ENCODE measurements at regions not wholly inside any gene's neighbourhood (a gene's known extent, or its start where the extent isn't known, plus 50 kb on each side); places are given as distances from the start of the nearest gene placed in this dataset.

GRCh38 chr4:123827511-123827910 is 430.9 kb downstream of the SPRY1 start:
- no CpG with 5 or more reads among the region's 2 CpGs for WGBS, 2 donors (ENCODE audit: extremely low coverage in 2 of 2, insufficient read length in 2 of 2, insufficient replicate concordance in 1 of 2)
- no peak overlapping the region for H2BK120ac ChIP-seq (ENCODE audit: low read depth, low read length)
- H3K14ac ChIP-seq (ENCODE audit: low read length) = no peak overlapping the region
- H3K36me3 ChIP-seq (replicated peaks in 1 of 2; ENCODE audit: control insufficient read depth in 2 of 2, insufficient read depth in 2 of 2, low read length in 2 of 2) = no peaks in the 10 kb centered on the region
- no peak overlapping the region for H2BK5ac ChIP-seq (ENCODE audit: low read length)
- no peak overlapping the region for H2AK5ac ChIP-seq (ENCODE audit: low read depth, low read length)
- H3K4me2 ChIP-seq (ENCODE audit: insufficient read depth, low read length, poor library complexity, severe bottlenecking) = no peak overlapping the region
- H3K4me1 ChIP-seq (ENCODE audit: control insufficient read depth in 2 of 2, insufficient read depth in 1 of 2, low read depth in 1 of 2, low read length in 2 of 2) = peaks cover 2 to 24% of the 10 kb centered on the region in 2 donors
- H3K4me3 ChIP-seq (ENCODE audit: low read length in 2 of 2) = no peak overlapping the region
- peaks cover 0 to 13% of the 10 kb centered on the region in 2 donors for H3K9me3 ChIP-seq (replicated peaks in 1 of 2; ENCODE audit: control insufficient read depth in 2 of 2, insufficient read depth in 1 of 2, low read depth in 1 of 2, low read length in 2 of 2)
- H2BK15ac ChIP-seq (ENCODE audit: low read length) = no peak overlapping the region
- no peak overlapping the region for H2BK12ac ChIP-seq (ENCODE audit: low read length)
- no peaks in the 10 kb centered on the region for H3K79me1 ChIP-seq (ENCODE audit: low read depth, low read length)
- H4K91ac ChIP-seq (ENCODE audit: low read depth, low read length, poor library complexity) = no peak overlapping the region
- no peak for DNase-seq (ENCODE audit: low spot score)
- H3K27me3 ChIP-seq (ENCODE audit: control insufficient read depth in 3 of 3, insufficient read depth in 3 of 3, low read depth in 1 of 3, low read length in 3 of 3) = no peaks in the 10 kb centered on the region
- no peak overlapping the region for H3K4ac ChIP-seq (ENCODE audit: low read length)
- no peak overlapping the region for H3K9ac ChIP-seq (ENCODE audit: low read depth, low read length, poor library complexity)
- H4K8ac ChIP-seq (ENCODE audit: low read depth, low read length) = no peak overlapping the region
- H3K23ac ChIP-seq (ENCODE audit: low read depth, low read length, poor library complexity) = no peak overlapping the region
- no peak overlapping the region for H3K27ac ChIP-seq (replicated peaks; ENCODE audit: low read length)
- no peak overlapping the region for H3K18ac ChIP-seq (ENCODE audit: low read length)
- no peak overlapping the region for H2AFZ ChIP-seq (ENCODE audit: low read length)

DNA sequence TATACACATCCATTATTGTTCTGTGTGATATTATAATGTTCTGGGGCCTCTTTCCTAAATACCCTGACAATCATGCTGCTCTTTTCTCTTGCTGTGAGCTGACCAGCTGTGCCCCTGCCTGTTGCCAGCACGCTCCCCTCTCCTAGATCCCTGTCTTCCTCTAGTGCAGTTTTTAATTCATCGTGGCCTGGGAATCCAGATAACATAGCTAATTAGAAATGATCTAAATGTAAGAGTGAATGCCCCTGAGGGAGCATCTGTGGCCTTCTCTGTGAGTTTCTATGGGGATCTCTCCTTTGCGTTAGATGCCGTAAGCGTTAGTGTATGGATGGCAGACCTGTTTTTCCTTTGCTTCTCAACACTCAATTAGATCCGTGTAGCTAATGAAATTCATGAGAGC is 434.3 kb downstream of the SPRY1 start:
- Histone ChIP-seq H2BK12ac (ENCODE audit: low read length) (no peak overlapping the region), H3K14ac (ENCODE audit: low read length) (no peak overlapping the region), H3K27me3 (ENCODE audit: control insufficient read depth in 3 of 3, insufficient read depth in 3 of 3, low read depth in 1 of 3, low read length in 3 of 3) (no peaks in the 10 kb centered on the region), H3K79me1 (ENCODE audit: low read depth, low read length) (no peaks in the 10 kb centered on the region), H3K23ac (ENCODE audit: low read depth, low read length, poor library complexity) (no peak overlapping the region), H3K27ac (replicated peaks; ENCODE audit: low read length) (no peak overlapping the region), H2BK5ac (ENCODE audit: low read length) (no peak overlapping the region), H3K36me3 (replicated peaks in 1 of 2; ENCODE audit: control insufficient read depth in 2 of 2, insufficient read depth in 2 of 2, low read length in 2 of 2) (no peaks in the 10 kb centered on the region), H3K4ac (ENCODE audit: low read length) (no peak overlapping the region), H4K8ac (ENCODE audit: low read depth, low read length) (no peak overlapping the region), H4K91ac (ENCODE audit: low read depth, low read length, poor library complexity) (no peak overlapping the region), H3K9ac (ENCODE audit: low read depth, low read length, poor library complexity) (no peak overlapping the region), H2BK120ac (ENCODE audit: low read depth, low read length) (no peak overlapping the region), H3K4me1 (ENCODE audit: control insufficient read depth in 2 of 2, insufficient read depth in 1 of 2, low read depth in 1 of 2, low read length in 2 of 2) (peaks cover 2 to 29% of the 10 kb centered on the region in 2 donors), H3K4me2 (ENCODE audit: insufficient read depth, low read length, poor library complexity, severe bottlenecking) (no peak overlapping the region), H3K9me3 (replicated peaks in 1 of 2; ENCODE audit: control insufficient read depth in 2 of 2, insufficient read depth in 1 of 2, low read depth in 1 of 2, low read length in 2 of 2) (peaks cover 0 to 12% of the 10 kb centered on the region in 2 donors), H3K18ac (ENCODE audit: low read length) (no peak overlapping the region), H2AK5ac (ENCODE audit: low read depth, low read length) (no peak overlapping the region), H3K4me3 (ENCODE audit: low read length in 2 of 2) (no peak overlapping the region), H2AFZ (ENCODE audit: low read length) (peak overlapping the region; percentile 83), H2BK15ac (ENCODE audit: low read length) (no peak overlapping the region)
- DNase-seq (ENCODE audit: low spot score) = no peak
- WGBS, 2 donors (ENCODE audit: extremely low coverage in 2 of 2, insufficient read length in 2 of 2, insufficient replicate concordance in 1 of 2) = no CpG with 5 or more reads among the region's 6 CpGs

DNA sequence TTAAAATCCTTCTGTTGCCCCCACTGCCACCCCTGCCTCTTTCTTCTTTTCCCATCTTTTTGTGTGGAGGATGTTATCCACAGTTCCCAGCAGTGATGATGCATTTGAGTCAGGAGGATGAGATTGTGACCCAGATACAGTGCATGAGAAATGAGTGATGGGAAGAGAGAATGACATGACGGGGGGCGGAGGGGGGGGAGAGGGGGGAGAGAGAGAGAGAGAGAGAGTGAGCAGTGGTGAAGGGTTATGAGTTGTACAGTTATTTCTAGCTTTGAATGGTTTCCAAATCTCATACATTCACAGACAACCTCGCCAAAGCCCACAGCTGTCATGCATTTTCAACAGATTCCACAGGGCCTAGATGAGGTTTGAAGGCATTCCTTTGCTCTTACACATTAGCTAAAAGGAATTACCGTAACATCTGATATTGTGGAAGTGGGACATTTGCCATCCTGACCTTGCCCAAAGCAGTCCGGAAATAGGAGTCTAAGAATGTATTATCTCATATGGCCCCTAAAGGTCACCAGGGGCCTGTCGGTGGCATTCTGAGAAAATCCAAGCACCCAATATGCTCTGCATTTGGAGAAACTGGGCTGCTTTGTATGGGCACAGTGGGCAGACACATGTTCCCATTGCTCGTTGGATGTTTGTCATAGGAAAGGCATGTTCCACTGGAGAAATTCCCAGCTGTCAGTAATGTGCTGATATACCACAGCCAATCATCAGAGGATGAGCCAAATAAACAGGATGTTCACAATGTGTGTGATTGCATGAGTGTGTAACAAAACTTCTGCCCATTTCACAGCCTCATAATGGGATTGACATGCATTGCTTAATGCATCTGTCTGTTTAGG is 435.8 kb downstream of the SPRY1 start:
- WGBS, 2 donors (ENCODE audit: extremely low coverage in 2 of 2, insufficient read length in 2 of 2, insufficient replicate concordance in 1 of 2) = no CpG with 5 or more reads among the region's 7 CpGs
- no peak for DNase-seq (ENCODE audit: low spot score)
- Histone ChIP-seq H3K9ac (ENCODE audit: low read depth, low read length, poor library complexity) (no peak overlapping the region), H3K4me3 (ENCODE audit: low read length in 2 of 2) (no peak overlapping the region), H2BK5ac (ENCODE audit: low read length) (no peak overlapping the region), H3K18ac (ENCODE audit: low read length) (no peak overlapping the region), H2BK12ac (ENCODE audit: low read length) (no peak overlapping the region), H3K4ac (ENCODE audit: low read length) (no peak overlapping the region), H4K91ac (ENCODE audit: low read depth, low read length, poor library complexity) (no peak overlapping the region), H3K4me1 (ENCODE audit: control insufficient read depth in 2 of 2, insufficient read depth in 1 of 2, low read depth in 1 of 2, low read length in 2 of 2) (peaks cover 2 to 27% of the 10 kb centered on the region in 2 donors), H2BK120ac (ENCODE audit: low read depth, low read length) (no peak overlapping the region), H3K9me3 (replicated peaks in 1 of 2; ENCODE audit: control insufficient read depth in 2 of 2, insufficient read depth in 1 of 2, low read depth in 1 of 2, low read length in 2 of 2) (peaks cover 0 to 13% of the 10 kb centered on the region in 2 donors), H2BK15ac (ENCODE audit: low read length) (no peak overlapping the region), H4K8ac (ENCODE audit: low read depth, low read length) (no peak overlapping the region), H3K79me1 (ENCODE audit: low read depth, low read length) (no peaks in the 10 kb centered on the region), H2AK5ac (ENCODE audit: low read depth, low read length) (no peak overlapping the region), H3K27me3 (ENCODE audit: control insufficient read depth in 3 of 3, insufficient read depth in 3 of 3, low read depth in 1 of 3, low read length in 3 of 3) (no peaks in the 10 kb centered on the region), H2AFZ (ENCODE audit: low read length) (peak overlapping the region; percentile 23), H3K4me2 (ENCODE audit: insufficient read depth, low read length, poor library complexity, severe bottlenecking) (no peak overlapping the region), H3K36me3 (replicated peaks in 1 of 2; ENCODE audit: control insufficient read depth in 2 of 2, insufficient read depth in 2 of 2, low read length in 2 of 2) (no peaks in the 10 kb centered on the region), H3K27ac (replicated peaks; ENCODE audit: low read length) (no peak overlapping the region), H3K23ac (ENCODE audit: low read depth, low read length, poor library complexity) (no peak overlapping the region), H3K14ac (ENCODE audit: low read length) (no peak overlapping the region)

DNA sequence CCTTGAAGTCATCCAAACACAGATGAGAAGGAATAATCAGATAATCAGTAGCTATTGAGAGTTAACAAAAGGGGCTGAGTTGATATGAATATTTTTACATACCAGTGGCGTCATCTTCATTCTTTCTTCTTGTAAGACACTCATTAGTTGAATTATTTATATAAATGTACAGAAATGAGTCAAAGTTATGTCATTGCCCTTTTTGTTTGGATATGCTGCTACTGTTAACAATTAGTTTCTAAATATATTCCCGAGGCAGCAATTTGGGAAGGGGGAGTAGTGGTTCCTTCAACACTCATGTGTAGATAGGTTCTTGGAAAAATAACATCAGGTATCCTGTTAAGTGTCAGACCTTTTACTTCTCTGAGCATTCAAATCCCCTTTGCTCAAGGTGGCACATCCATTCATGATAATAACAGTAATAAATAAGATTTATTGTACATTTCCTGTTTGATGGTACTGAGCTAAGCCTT is 436.6 kb downstream of the SPRY1 start:
- Histone ChIP-seq H3K4me2 (ENCODE audit: insufficient read depth, low read length, poor library complexity, severe bottlenecking) (no peak overlapping the region), H3K27ac (replicated peaks; ENCODE audit: low read length) (no peak overlapping the region), H3K4me1 (ENCODE audit: control insufficient read depth in 2 of 2, insufficient read depth in 1 of 2, low read depth in 1 of 2, low read length in 2 of 2) (peaks cover 2 to 30% of the 10 kb centered on the region in 2 donors), H2BK5ac (ENCODE audit: low read length) (no peak overlapping the region), H2BK120ac (ENCODE audit: low read depth, low read length) (no peak overlapping the region), H3K23ac (ENCODE audit: low read depth, low read length, poor library complexity) (no peak overlapping the region), H3K36me3 (replicated peaks in 1 of 2; ENCODE audit: control insufficient read depth in 2 of 2, insufficient read depth in 2 of 2, low read length in 2 of 2) (no peaks in the 10 kb centered on the region), H3K18ac (ENCODE audit: low read length) (no peak overlapping the region), H3K14ac (ENCODE audit: low read length) (no peak overlapping the region), H3K27me3 (ENCODE audit: control insufficient read depth in 3 of 3, insufficient read depth in 3 of 3, low read depth in 1 of 3, low read length in 3 of 3) (no peaks in the 10 kb centered on the region), H4K91ac (ENCODE audit: low read depth, low read length, poor library complexity) (no peak overlapping the region), H2AK5ac (ENCODE audit: low read depth, low read length) (no peak overlapping the region), H2AFZ (ENCODE audit: low read length) (no peak overlapping the region), H4K8ac (ENCODE audit: low read depth, low read length) (no peak overlapping the region), H2BK15ac (ENCODE audit: low read length) (no peak overlapping the region), H3K9me3 (replicated peaks in 1 of 2; ENCODE audit: control insufficient read depth in 2 of 2, insufficient read depth in 1 of 2, low read depth in 1 of 2, low read length in 2 of 2) (peaks cover 0 to 13% of the 10 kb centered on the region in 2 donors), H3K9ac (ENCODE audit: low read depth, low read length, poor library complexity) (no peak overlapping the region), H3K4me3 (ENCODE audit: low read length in 2 of 2) (no peak overlapping the region), H3K4ac (ENCODE audit: low read length) (no peak overlapping the region), H3K79me1 (ENCODE audit: low read depth, low read length) (no peaks in the 10 kb centered on the region), H2BK12ac (ENCODE audit: low read length) (no peak overlapping the region)
- DNase-seq (ENCODE audit: low spot score) = no peak
- WGBS, 2 donors (ENCODE audit: extremely low coverage in 2 of 2, insufficient read length in 2 of 2, insufficient replicate concordance in 1 of 2) = no CpG with 5 or more reads among the region's 2 CpGs
